SKM-1 (cell line): ENCODE measurements at regions not wholly inside any gene's neighbourhood (a gene's known extent, or its start where the extent isn't known, plus 50 kb on each side); places are given as distances from the start of the nearest gene placed in this dataset.

Experiments
- DNase-seq: peaks from one replicate; lab custom pipeline; 2025; ENCODE audit not compliant: unreplicated experiment; lab: John Stamatoyannopoulos, UW

DNA sequence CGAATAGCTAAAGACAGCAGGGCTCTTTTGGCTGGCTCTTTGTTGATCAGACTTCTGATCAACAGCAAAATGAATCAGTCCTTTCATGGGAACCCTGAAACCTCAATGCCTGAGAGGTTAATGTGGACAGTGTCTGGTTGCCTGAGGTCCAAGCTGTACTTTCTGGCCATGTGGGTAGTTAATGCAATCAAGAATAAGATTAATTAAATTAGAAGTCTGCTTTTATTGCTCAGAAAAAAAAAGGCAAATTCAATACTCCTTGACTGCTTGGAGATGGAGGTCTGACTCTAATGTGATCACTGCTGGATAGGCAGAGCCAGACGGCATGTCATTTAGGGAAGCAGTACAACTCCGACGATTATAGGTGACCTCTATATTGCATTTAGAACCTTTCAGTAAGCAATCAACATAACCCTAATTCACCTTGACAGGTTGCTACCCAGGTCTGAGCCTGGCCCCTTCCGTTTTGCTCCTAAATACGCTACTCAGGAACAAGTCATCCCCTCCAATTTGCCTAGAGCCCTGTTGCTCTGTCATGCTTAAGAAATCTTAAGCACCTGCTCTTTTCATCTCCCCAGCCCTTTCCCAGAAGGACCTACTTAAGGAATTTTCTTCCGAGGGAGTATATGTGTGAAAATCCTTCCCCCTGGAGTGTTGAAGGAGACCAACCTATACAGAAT, 370.0 kb upstream of the SPTLC3 start:
- DNase-seq = no peak

- DNase-seq = no peak
Measured at GRCh38 chr20:12640251-12640650, 368.5 kb upstream of the SPTLC3 start.

- no peak for DNase-seq
Measured at GRCh38 chr20:12641619-12642018, 367.2 kb upstream of the SPTLC3 start.

DNA sequence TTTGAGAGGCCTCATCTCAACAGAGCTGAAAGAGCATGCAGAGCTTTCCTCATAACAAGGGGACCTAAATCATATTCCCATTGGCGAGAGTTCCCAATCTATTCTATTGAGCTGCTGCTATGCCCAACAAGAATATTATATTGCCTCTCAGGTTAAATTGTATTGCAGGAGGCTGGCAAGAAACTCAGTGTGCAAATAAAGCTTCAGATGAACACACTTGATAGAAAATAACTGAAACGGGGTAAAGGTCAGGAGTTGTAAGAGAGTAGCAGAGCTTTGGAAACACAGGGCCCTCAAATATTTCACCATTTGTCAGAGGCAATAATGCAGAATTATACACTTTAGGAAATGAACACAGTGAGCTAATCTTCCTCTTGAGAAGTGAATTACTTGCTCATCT, 364.3 kb upstream of the SPTLC3 start:
- DNase-seq = no peak

- DNase-seq = no peak
Measured at GRCh38 chr20:12649234-12649633, 359.5 kb upstream of the SPTLC3 start.

DNA sequence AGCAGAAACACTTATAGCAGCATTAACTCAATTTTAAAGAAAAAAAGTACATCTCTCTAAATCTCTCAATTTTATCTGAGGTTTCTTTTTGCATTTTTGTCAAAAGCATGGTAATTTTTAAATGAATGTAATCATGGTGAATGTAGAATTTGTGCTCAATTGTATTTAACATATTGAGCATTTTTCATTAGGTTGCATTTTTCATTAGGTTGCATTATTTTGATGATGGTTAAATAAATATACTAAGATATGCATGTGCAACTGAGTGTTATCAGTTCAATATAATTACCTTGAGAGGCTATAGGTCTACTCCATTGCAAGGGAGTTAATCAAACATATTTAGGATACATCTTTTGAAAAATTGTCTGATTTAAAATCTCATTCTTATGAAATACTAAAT, 355.1 kb upstream of the SPTLC3 start:
- no peak for DNase-seq

DNA sequence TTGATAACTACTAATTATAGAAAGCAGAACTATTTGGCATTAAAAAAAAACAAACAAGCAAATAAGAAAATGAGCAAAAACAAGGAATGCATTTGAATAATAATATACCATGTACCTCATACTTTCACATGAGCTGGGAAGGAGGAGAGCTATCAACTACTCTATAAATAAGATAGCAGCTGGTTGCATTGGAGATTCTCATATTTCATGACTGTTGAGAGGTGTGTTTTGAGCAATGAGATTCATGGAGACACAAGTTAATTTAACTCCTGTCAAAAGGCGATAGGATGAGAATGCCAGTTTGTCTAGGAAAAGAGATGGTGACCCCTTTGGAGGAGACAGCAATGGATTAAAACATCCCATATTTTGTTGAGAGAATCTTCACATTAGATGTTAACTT, 348.8 kb upstream of the SPTLC3 start:
- DNase-seq = no peak

- no peak for DNase-seq
Measured at GRCh38 chr20:12660918-12661317, 347.9 kb upstream of the SPTLC3 start.

- no peak for DNase-seq
Measured at GRCh38 chr20:12670301-12670700, 338.5 kb upstream of the SPTLC3 start.

- DNase-seq = no peak
Measured at GRCh38 chr20:12673352-12673751, 335.4 kb upstream of the SPTLC3 start.

DNA sequence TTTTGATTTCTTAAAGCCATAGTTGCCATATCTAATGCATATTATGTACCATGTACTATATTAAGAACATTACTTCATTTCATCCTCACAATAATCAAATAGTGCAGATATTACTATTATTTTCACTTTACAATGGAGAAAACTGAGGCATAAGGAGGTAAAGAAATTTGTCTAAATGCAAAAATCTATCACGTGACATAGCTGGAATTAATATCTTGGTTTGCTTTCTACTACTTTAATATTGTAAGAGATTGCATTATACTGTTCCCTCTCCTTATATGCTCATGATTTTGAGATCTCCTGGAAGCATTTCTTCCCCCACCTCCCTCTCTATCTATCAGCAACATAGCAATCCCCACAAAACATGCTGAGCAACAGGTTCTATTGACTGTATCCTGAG, 330.8 kb upstream of the SPTLC3 start:
- DNase-seq = no peak

- DNase-seq = no peak
Measured at GRCh38 chr20:12679447-12679846, 329.3 kb upstream of the SPTLC3 start.

- DNase-seq = no peak
Measured at GRCh38 chr20:12682613-12683012, 326.2 kb upstream of the SPTLC3 start.

DNA sequence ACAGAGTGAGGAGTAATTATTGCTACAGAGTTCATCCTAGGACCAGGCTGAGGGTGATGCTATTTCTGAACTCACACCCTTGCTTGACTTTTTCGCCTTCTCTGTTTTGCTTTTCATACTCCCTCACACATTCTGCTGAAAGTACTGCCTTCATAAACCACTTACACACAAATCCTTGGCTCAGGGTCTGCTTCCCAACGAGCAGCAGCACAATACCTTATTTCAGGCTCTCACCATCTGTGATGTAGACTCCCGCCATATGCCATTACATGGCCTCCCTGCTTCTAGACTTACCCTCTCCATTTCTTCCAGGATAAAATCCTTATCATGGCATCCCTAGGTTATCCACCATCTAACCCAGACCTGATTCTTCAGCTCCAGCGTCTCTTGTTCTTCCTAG, 321.3 kb upstream of the SPTLC3 start:
- DNase-seq = no peak

- DNase-seq = no peak
Measured at GRCh38 chr20:12695937-12696336, 312.8 kb upstream of the SPTLC3 start.

DNA sequence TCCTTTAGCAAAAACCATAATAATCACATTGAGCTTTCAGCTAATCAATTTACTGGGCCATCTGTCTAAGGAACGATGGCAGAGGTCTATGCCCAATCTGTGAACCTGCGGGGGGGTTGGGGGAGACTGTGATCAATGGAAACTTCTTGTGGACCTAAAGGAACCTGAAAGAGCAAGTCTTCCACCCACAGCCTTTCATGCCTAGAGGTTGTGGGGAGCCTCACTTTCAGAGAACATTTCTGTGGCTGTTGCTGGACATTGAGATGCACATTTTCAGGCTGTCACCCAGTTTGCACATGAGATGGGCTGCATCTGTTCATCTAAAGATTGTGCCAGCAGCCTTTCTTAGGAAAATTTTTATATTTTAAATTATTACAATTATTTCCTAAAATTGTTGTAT, 310.0 kb upstream of the SPTLC3 start:
- no peak for DNase-seq

GRCh38 chr20:12699374-12700228, 309.2 kb upstream of the SPTLC3 start:
- DNase-seq = no peak

GRCh38 chr20:12700701-12701100, 308.1 kb upstream of the SPTLC3 start:
- DNase-seq = no peak

DNA sequence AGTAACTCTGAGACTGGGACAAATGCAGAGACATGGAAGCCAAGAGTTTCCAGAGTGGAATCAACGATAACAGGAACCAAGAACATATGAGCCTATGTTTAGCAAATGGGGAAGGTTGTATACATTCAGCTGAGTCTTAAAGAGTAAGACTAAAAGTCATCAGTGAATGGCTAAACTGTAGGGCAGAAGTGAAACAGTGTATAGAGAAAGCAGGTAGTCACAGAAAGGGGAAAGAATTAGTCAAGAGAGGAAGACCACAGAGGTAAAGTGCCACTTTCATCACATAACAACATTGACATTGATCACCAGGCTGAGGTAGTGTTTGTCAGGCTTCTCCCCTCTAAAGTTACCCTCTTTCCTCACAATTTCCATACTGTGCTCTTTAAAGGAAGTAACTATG, 306.5 kb upstream of the SPTLC3 start:
- no peak for DNase-seq

GRCh38 chr20:12715371-12715770, 293.4 kb upstream of the SPTLC3 start:
- DNase-seq = no peak

- no peak for DNase-seq
Measured at GRCh38 chr20:12715991-12716680, 292.6 kb upstream of the SPTLC3 start.

GRCh38 chr20:12717061-12717460, 291.7 kb upstream of the SPTLC3 start:
- no peak for DNase-seq
